GM18870 (cell line): ENCODE measurements at regions not wholly inside any gene's neighbourhood (a gene's known extent, or its start where the extent isn't known, plus 50 kb on each side); places are given as distances from the start of the nearest gene placed in this dataset.
"Not testable (repeated sequence)": the region's sequence is repeated elsewhere in the genome, so short reads cannot be mapped to it uniquely, and the experiment has no call there.

Source experiments
- ATAC-seq: cut with Tn5 transposase; IDR thresholded peaks from one replicate; pipeline ENCODE4 v1.9.1; 2021; ENCODE audit warnings: moderate library complexity; ENCODE audit not compliant: unreplicated experiment

DNA sequence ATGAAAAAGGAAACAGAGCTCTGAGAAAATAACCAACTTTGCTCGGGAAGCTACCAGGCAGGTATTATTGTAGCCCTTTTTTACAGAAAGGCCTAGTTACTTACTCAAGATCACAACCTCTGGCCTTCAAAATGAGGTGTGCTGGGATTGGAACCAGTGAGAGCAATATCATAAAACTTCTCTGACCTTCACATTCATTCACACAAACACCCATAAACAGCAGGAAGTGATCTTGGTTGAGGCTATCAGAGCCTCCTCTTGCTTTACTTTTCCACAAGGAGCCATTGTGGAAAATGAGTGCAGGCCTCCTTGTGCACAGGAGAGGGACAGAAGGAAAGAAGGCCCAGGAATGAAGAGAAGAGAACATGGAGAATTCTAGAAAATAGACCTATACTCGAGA is 204.5 kb upstream of the NPVF start:
- ATAC-seq, result no peak

DNA sequence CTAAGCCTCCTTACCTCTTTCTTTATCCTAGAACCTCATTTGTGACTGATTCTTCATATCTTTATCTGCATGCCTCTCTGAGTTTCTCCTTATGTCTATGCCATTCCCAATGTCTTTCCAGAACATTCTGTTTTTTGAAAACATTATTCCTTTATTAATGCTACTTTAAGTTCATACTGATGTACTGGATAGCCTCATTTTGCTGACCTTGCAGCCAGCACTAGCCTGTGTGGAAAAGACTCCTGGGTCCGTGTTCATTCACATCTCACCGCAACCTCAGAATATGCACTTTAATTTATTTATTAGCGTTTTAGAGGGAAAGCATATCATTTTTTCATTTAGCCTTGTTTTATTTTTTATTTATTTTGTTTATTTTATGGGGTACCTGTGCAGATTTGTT is 208.1 kb upstream of the NPVF start:
- ATAC-seq, result no peak

DNA sequence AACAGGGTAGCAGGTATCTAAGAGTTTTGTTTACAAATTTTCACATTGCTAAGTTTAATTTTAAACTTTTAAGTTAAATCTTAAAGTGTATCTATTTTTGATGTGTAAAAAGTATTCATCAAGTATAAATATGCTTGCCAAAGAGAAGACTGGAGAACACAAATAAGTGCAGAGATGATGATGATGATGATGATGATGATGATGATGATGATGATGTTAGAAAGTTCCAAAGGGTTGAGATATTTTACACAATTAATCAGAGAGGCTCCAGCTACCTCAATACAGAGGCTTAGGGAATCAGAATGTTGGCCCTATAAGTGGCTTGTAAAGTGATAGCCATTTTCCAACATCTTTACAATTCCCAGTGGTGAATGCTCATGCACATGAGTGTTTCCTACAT is 209.0 kb upstream of the NPVF start:
- no peak for ATAC-seq

DNA sequence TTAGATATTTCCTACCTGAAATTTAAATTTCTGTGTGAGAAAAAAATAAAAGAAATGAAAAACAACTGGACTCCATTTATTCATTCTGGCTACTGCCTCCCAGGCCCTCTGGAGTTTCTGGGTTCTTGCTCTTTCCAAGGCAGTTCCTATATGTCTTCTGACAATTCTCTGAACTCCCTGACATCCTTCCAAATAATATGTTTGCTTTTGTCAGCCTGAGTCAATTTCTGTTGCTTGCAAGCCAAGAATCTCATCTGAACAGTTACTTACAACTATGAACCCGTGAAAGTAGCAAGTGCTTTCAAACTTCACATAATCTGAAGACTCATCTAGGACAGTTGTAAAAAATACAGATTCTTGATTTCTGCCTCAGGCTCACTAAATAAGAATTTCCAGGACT is 216.7 kb upstream of the NPVF start:
- no peak for ATAC-seq

DNA sequence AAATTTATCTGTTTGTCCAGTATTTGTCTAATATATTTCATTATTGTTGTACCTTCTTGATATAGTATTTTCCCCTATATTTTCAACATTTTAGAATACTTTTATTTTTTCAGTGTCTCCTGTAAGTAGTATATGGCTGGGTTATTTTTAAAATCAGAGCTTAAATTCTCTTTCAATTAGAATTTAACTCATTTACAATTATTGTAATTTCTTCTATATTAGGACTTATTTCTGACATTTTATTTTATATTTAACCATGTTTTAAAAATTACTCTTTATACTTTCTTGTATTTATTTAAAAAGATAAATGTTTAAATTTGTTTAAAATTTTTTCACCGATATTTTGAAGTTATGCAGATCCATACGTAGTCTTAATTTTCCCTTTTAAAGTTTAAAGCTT is 220.0 kb upstream of the NPVF start:
- ATAC-seq, result no peak

DNA sequence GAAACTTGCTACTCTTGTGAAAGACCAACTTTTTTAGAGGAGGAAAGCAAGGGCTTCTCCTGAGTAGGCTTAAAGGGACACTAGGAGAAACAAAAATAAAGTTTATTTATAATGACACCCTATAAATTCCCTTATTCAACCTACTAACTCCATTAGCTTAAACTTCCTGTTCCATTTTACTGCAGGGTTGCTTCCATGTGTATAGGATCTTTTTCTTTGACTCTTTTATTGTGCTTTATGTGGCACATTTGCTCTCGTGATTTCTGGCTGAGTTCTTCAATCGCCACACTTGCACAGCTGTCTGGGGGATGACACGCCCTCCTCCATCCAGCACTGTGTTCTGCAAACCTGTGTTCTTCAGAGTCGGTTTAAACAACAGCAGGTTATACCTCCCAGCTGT is 225.7 kb upstream of the NPVF start:
- no peak for ATAC-seq

DNA sequence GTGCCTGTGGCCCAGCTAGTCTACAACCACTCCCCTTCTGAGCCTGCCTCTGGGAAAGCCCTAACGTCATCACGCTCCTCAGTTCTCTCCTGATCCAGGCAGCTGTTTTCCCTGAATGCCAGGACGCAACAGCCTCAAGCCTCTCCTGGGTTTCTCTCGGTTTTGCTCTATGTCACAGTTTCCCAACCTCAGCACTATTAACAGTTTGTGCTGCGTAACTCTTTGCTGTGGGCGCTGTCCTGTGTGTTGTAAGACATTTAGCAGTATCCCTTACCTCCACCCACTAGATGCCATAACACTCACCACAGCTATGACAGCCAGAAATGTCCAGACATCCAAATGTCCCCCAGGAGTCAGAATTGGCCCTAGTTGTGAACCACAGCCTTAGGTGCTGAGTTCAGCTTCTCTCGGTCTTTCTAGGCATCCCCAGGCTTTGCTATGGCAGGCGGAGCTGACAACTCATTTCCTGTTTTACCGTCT is 226.3 kb upstream of the NPVF start:
- ATAC-seq, result no peak

DNA sequence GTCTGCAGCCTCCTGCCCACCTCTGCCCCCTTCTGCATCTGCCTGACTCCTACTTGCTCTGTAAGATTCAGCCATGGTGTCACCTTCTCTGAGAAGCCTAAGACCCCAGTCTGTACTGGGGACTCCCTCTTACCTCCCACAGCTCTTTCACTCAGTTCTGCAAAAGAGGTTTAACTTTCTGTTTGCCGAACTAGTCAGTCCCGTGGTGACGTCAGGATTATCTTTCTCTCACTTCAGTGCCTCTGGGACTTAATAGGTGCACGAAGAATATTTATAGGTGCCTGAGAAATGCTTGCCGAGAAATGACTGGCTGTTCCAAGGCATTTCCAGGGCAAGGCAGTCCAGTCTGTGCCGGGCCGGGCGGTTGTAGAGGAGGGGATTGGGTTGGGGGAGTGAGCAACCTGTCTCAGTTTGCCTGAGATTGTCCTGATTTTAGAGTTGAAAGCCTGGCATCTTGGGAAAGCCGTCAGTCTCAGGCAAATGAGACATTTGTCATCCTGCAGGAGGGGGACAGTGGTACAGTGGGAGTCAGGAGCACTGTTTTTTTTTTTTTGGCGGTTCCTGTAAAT is 227.5 kb upstream of the NPVF start:
- ATAC-seq, result no peak

DNA sequence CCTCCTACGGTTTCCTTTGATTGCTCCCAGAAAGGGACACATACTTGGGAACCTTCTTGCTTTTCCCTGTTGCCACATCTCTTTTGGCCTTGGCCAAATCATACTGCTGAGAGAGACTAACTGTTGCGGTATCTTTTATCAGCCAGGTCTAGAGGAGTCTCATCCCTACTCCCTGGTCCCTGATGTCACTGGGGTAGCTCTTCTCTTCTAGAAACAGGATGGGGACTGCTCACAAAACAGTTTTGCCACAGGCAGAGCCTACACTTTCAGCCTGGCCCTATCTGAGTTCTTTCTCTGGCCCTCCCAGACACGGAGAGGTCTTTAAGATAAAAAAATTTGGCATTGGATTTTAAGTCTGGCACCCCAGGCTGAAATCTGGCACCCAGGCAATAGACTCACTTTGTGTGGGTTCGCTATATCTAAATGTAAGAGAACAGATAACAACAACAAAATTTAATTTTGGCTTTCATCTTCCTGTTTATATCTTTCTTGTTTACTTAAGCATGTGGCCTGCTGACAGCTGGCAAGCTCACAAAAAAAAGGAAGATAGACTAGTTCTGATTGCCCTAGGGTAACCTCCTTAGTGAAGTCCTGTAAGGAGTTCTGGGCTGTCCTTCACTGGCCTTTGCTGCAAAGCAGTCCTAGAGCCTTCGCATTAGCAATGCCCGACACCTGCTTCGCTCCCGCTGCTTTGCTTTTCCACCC is 228.3 kb upstream of the NPVF start:
- no peak for ATAC-seq

DNA sequence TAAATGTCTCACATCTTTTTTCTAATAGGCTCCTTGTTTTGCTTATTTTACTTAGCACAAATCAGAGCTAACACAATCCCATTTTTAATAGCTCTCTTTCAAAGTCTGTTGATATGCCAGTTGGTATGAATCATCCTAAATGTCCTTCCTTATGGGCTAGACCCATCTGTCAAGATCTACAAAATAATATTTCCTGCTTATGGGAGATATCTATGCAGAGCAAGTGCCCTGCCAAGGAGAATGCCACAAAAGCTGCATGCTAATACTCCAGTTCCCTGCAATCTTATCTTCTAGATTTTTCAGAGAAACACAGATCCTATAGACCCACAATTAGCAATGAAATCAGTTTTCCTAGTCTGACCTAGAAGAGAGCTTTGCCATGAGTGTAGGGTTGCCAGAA is 230.8 kb upstream of the NPVF start:
- ATAC-seq, result no peak

DNA sequence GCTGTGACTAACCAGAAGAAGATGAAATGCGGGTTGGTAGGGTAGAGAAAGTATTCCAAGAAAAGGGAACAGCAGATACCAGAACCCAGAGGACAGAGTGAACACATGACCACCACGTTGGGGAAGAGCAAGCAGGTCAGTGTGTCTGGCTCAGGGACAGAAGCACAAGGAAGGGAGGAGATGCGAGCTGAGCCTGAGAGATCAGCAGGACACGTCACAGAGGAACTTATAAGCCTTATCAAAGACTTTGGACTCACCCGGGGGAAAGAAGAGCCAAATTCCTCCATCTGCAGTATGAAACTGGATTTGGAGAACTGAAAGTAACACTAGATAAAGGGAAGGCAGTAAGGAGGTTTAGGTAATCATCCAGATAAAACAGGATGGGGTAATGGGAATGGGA is 232.1 kb upstream of the NPVF start:
- no peak for ATAC-seq

DNA sequence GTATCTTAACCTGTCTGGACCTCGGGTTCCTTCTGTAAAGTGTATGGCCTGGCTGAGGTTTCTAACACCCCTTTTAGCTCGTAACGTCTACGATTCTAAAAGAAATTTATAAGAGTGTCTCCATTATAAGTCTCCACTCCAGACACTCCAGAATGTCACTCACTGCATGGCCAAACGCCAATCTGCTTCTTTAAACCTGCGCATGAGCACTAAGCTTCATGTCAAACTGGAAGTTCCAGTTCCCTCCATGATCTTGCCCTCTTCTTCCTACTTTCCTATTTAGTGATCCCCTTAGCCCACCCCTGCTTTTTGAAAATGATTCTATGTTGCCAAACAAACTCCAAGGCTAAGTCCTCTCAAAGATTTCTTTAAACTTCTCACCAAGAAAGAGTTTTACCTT is 241.4 kb upstream of the NPVF start:
- ATAC-seq, result no peak

DNA sequence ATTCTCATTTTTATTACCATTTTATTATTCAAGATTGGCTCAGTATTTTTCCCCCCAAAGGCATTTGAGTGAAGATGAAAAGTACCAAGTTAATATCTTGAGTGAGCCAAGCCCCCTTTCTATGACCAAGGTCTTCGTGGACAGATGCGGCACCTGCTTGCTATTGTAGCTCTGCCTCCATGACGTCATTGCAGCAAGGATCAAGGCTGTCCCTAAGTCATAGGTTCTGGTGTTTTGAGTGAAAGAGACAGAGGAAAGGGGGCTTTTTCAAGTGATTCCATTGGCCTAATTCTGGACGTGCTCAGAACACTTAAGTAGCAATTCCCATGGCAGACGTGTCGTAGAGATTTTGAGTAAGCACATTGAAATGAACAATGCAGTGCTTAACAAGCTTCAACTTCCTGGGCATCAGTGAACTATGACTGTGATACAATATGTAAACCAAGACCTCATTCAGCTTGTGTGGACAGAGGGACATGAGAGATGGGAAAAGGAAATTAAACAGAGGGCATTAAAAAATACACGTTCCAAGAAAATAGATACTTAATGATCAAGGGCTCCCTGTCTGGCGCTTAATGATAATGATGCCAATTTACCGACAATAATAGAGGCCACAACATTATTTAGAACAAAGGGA is 248.7 kb upstream of the NPVF start:
- ATAC-seq, result no peak

DNA sequence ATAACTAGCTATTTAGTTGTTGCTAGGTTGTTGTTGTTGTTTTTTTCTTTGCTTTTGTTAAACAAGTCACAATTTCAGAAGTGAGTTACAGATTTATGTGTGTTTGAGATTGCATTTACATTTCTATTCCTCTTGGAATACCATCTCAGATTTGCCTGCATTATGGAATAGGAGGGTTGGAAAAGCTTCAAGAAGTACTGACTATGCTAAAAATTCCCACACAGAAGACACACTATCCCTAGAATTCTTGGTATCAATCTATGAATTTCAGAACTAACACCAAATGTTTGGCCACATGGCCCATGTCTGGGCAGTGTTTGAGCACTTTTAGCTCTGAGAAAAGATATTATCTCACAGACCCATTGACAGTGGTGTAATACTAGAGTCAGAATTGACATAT is 249.9 kb upstream of the NPVF start:
- not testable (repeated sequence) for ATAC-seq

DNA sequence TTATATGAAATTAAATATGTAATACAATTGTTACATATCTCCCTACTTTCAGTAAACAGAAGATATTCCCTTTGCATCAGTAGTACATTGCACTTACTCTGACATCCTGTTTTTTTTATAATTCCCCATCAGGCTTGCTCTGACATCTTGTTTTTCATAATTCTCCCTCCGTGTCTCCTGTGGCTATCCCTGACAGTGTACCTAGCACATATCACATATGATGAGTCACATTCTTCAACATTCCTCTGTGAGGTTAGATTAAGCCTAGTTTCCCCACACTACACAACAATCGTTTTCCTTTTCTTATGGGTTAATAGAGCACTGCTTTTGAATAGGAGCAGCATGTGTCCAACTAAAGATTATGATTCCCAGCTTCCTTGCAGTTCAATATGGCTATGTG is 250.6 kb upstream of the NPVF start:
- ATAC-seq, result no peak

DNA sequence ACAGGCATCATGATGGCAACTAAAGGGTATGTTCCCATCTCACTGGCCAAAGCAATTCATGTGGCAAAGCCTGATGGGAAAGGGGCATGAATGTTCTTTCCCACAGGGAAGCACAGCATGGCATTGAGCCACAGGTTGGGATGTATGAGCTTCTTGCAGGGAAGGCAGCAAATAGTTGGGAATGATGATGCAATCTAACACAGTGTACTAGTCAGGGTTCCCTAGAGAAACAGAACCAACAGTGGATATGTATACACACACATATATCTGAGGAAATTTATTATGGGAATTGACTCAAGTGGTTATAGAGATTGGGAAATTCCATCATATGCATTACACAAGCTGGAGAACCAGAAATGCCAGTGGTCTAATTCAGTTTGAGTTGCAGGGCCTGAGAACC is 253.6 kb upstream of the NPVF start:
- ATAC-seq, result no peak

DNA sequence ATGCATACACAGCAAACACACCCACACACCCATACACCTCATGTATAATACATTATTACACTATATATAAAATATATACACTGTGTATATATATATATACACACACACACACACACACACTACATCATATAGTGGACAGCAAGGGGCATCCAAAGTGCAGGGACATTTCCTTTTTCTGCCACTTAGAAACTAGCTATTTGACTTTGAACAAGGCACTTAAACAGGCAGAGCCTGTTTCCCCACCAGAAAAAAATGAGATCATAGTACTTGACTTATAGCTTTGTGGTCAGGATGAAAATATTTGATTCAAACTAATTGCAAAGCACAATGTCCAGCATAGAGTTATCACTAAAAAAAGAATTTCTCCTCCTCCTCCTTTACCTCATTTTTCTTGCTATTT is 254.3 kb upstream of the NPVF start:
- ATAC-seq, result no peak

DNA sequence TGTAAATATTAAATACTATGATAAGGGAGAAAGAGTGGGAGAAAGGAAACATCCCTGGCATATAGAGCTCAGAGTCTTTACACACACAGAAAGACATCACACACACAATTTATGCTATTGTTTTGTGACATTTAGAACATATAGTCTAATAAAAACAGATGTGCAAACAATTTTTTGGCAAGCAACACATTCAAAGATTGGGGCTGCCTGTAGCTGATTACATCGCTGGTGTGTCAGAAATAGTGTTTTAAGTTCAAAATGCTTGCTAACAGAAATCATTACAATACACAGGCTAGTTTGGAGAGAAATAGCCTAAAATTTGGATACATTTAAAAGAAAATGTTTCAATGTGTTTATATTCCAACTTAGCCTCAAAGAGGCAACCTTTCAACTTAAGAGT is 256.7 kb upstream of the NPVF start:
- ATAC-seq, result no peak

DNA sequence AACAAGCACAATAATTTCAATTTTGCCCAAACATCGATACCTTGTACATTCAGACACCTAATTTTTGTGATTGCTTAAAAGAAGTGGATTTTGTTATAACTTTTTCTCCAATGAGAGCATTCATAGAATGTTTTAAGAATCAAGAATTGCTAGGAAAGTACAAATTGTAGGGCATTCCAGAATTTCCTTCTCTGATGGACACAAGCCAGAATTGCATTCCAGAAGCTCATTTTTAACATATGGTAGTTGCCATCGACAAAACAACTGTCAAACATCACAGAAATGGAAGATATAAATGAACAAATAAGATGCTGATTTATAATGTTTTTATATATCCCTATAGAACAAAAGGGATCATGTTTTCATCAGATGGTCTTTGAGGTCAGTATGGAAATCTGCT is 258.4 kb upstream of the NPVF start:
- no peak for ATAC-seq

DNA sequence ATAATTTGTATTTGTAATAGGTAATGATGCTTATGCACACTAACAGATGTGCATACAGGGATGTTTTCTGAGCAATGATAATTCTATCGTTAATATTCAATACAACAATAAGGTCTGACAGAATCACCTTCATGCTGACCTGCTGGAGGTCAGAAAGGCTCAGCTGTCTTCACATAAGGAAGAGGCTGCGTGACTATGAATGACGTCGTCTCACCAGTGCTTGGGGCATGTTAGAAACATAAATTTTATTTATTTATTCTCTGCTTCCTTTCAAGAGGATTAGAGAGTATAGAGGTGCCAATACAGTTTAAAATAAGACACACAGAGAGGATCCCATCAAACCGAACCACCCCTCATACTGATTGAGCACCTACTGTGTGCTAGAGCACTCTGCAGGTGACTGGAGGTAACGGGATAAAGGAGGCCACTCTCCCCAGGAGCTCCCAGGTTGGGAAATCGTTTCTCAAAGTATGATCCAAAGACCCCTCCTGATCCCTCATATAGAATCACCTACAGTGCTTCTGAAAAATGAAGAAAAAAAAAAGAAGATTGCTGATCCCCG is 265.6 kb upstream of the NPVF start:
- no peak for ATAC-seq

DNA sequence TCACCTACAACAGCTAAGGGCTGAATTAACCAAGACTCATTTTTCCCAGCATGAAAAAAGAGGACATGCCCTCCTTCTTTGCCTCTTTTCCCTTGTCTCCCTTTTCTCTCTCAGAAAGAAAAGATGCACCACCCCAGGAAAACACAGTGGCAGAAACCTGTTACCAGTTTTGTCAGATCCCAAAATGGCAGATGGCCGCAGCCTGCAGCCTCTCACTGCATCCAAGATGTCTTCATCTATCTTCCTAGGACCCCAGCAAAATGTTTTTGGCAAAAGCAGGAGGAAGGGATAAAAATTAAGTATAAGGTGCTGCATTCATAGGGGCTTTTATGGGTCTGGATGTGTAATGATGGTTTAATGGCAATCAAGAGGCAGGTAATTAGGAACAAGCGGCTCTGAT is 266.6 kb upstream of the NPVF start:
- ATAC-seq, result no peak
